Transverse colon (tissue), 4 donors: ENCODE measurements at regions not wholly inside any gene's neighbourhood (a gene's known extent, or its start where the extent isn't known, plus 50 kb on each side); places are given as distances from the start of the nearest gene placed in this dataset.

Experiments
- DNase-seq: peaks from one replicate; pipeline ENCODE4 v3.0.0-alpha.2; 2019
- H3K27ac ChIP-seq, 4 donors: fragments of 200-600 bp; sonication (generic); 2 replicates each; pipeline ENCODE4 v1.5.1; 2016 to 2018; ENCODE audit warnings: inconsistent platforms in 4 of 4
- H3K27me3 ChIP-seq: fragments of 200-600 bp; sonication (generic); 2 replicates; pipeline ENCODE4 v1.5.1; 2017; ENCODE audit warnings: inconsistent platforms
- H3K36me3 ChIP-seq, 4 donors: fragments of 200-600 bp; sonication (generic); 2 replicates each; pipeline ENCODE4 v1.5.1; 2017 to 2019; ENCODE audit warnings: inconsistent platforms in 4 of 4
- H3K4me1 ChIP-seq, 4 donors: fragments of 200-600 bp; sonication (generic); 2 replicates each; pipeline ENCODE4 v1.5.1; 2017 to 2020; ENCODE audit warnings: inconsistent platforms in 4 of 4
- H3K4me3 ChIP-seq, 4 donors: fragments of 200-600 bp; sonication (generic); 1 replicate in 1 of 4; 2 replicates in 3 of 4; pipeline versions ENCODE4 v1.5.1 to v1.6.1; 2017 to 2019; ENCODE audit warnings: inconsistent platforms in 4 of 4
- H3K9me3 ChIP-seq, 2 donors: fragments of 200-600 bp; sonication (generic); 2 replicates each; pipeline ENCODE4 v1.5.1; 2017 to 2019; ENCODE audit warnings: inconsistent platforms in 2 of 2
- EP300 ChIP-seq: sonication (generic); formaldehyde crosslinking; IDR thresholded peaks from one replicate; pipeline ENCODE4 v1.6.1; 2017; ENCODE audit warnings: antibody characterized with exemption, low read depth
- POLR2A ChIP-seq: fragments of 450-650 bp; IDR thresholded peaks from one replicate; pipeline ENCODE4 v1.6.1; 2016; ENCODE audit warnings: antibody characterized with exemption, mild to moderate bottlenecking, moderate library complexity
- POLR2AphosphoS5 ChIP-seq, 3 donors: sonication (generic); formaldehyde crosslinking; IDR thresholded peaks; one replicate each; pipeline ENCODE4 v1.6.1; 2016; ENCODE audit warnings: antibody characterized with exemption in 3 of 3
- WGBS, 2 donors: methylation state at CpG; one replicate each; pipeline ENCODE4 v1.1.5; 2018; ENCODE audit warnings: low coverage in 1 of 2; 5-methylcytosine and 5-hydroxymethylcytosine counted together
- in situ Hi-C, 4 donors: fragments of 200-750 bp; cut with MboI; loops; one replicate each; pipeline versions ENCODE4 v1.15.0 to v1.15.1; 2017; ENCODE audit warnings: low sequenced_read_pairs in 3 of 4, low pct_ligation_motif_present in 1 of 4, low pct_unique_long_range_greater_than_20kb in 1 of 4
- intact Hi-C: fragments of 100-400 bp; cut with DNase I; formaldehyde crosslinking; loops from one replicate; pipeline ENCODE4 v1.15.1; 2023; ENCODE audit warnings: low total_unique reads
- TF ChIP-seq, protein P1 (sequence below), 5 experiments: fragments of 200-600 bp in 3 of 5; fragments of 450-650 bp in 2 of 5; sonication (generic) in 3 of 5; IDR thresholded peaks; 1 replicate in 2 of 5; 2 replicates in 3 of 5; pipeline ENCODE4 v1.5.1; 2016 to 2017; ENCODE audit warnings: antibody characterized with exemption in 5 of 5, inconsistent platforms in 3 of 5, mild to moderate bottlenecking in 2 of 5, moderate library complexity in 1 of 5

DNA sequence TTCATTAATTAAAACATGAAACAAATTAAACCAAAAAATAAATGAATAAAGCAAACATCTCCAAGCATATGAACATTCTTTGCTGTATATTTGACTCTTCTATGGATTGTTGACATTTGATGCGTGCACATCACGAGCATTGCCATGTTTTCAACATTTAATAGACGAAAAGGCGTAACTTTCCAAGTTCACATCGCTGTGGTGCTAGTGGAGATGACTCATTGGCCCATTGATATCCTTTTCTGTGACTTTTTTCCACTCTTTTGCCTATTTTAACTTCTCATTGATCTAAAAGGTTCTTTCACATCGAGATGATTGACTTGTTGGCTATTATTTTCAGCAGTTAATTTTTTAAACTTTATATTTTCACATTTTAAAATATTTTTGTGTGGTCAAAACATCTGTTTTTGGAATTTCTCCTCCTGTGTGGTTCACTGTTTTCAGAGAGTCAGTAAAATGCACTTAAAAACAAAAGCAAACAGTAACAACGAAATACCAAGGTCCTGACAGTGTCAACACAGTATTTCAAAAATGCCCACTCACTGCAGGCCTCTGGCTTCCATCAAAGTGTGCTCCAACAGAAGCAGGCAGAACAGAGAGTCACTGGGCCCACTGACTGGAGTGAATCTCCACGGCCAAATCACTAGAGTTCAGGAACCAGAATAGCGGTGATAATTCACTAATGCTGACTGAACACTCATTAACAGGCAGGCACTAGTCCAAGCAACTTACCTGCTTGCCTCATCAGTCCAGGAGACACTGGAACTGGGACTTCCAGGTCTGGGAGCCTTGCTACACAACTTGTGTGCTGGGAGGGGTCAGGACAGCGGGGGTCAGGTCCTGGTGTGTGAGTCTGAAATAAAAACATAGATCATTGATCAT lies 372.2 kb upstream of the SMIM21 start:
- Histone ChIP-seq H3K4me3 (no peak overlapping the region), H3K9me3 (no peaks in the 10 kb centered on the region), H3K27me3 (no peaks in the 10 kb centered on the region), H3K27ac (peak overlapping the region in 3 of 4 donors; percentile 22 to 58 (median 28)), H3K4me1 (no peaks in the 10 kb centered on the region), H3K36me3 (no peaks in the 10 kb centered on the region)
- 65 to 73% methylated on average over 7 to 10 of the region's 10 CpGs for WGBS, 2 donors
- in situ Hi-C loops: no loop called here
- intact Hi-C loops: no loop called here
- no peak for DNase-seq
- no peak for TF ChIP-seq EP300
- peak in 1 of 3 donors; percentile 8 for TF ChIP-seq POLR2AphosphoS5 (IDR thresholded peaks at IDR 0.05)

DNA sequence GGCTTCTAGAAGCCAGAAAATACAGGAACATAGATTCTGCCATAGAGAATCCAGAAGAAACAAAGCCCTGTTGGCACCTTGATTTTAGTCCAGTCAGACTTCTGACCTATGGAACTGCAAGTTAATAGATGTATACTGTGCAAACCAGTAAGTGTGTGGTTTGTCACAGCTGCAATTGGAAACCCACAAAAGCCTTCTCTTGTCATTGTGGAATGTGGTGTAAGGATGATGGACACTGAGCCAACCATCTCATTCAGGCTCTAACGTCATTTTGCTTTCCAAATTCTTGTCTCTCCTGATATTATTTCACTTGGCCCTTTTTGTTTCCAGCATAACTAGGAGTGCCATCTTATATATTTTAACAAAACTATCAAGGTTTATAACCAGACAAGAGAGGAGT lies 369.5 kb upstream of the SMIM21 start:
- H3K4me1 ChIP-seq: no peaks in the 10 kb centered on the region
- DNase-seq: no peak
- intact Hi-C loops: no loop called here
- in situ Hi-C loops: no loop called here
- no peak overlapping the region for H3K27ac ChIP-seq
- WGBS, 2 donors: 58 to 80% methylated on average over 1 of the region's 1 CpG
- TF ChIP-seq EP300 (no peak), POLR2A (no peak), POLR2AphosphoS5 (IDR thresholded peaks at IDR 0.05) (no peak)
- TF ChIP-seq, protein P1, sequence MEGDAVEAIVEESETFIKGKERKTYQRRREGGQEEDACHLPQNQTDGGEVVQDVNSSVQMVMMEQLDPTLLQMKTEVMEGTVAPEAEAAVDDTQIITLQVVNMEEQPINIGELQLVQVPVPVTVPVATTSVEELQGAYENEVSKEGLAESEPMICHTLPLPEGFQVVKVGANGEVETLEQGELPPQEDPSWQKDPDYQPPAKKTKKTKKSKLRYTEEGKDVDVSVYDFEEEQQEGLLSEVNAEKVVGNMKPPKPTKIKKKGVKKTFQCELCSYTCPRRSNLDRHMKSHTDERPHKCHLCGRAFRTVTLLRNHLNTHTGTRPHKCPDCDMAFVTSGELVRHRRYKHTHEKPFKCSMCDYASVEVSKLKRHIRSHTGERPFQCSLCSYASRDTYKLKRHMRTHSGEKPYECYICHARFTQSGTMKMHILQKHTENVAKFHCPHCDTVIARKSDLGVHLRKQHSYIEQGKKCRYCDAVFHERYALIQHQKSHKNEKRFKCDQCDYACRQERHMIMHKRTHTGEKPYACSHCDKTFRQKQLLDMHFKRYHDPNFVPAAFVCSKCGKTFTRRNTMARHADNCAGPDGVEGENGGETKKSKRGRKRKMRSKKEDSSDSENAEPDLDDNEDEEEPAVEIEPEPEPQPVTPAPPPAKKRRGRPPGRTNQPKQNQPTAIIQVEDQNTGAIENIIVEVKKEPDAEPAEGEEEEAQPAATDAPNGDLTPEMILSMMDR (IDR thresholded peaks at IDR 0.05): no peak
- no peak overlapping the region for H3K4me3 ChIP-seq
- no peaks in the 10 kb centered on the region for H3K36me3 ChIP-seq
- H3K9me3 ChIP-seq: no peaks in the 10 kb centered on the region
- H3K27me3 ChIP-seq: no peaks in the 10 kb centered on the region

DNA sequence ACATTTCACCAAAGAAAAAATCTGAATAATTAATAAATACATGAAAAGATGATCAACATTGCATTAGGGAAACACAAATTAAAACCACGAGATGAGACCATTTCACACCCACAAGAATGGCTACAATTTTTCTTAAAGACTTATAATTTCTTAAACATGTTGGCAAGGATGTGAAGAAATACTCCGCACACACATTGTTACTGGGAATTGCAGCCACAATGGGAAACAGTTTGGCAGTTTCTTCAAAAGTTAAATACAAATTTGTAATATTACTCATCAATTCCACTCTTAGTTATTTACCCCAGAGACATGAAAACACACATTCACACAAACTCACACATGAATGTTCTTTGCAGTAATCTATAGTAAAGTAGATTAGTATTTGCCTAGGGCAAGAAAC lies 363.3 kb upstream of the SMIM21 start:
- 78 to 81% methylated on average over 2 of the region's 2 CpGs for WGBS, 2 donors
- no peaks in the 10 kb centered on the region for H3K36me3 ChIP-seq
- no peaks in the 10 kb centered on the region for H3K9me3 ChIP-seq
- H3K27me3 ChIP-seq: no peaks in the 10 kb centered on the region
- TF ChIP-seq POLR2A (no peak), POLR2AphosphoS5 (IDR thresholded peaks at IDR 0.05) (no peak), EP300 (no peak)
- TF ChIP-seq, protein P1 (IDR thresholded peaks at IDR 0.05): no peak
- intact Hi-C loops: no loop called here
- no peak overlapping the region for H3K4me3 ChIP-seq
- in situ Hi-C loops: no loop called here
- H3K27ac ChIP-seq: no peak overlapping the region
- H3K4me1 ChIP-seq: no peaks in the 10 kb centered on the region
- no peak for DNase-seq

DNA sequence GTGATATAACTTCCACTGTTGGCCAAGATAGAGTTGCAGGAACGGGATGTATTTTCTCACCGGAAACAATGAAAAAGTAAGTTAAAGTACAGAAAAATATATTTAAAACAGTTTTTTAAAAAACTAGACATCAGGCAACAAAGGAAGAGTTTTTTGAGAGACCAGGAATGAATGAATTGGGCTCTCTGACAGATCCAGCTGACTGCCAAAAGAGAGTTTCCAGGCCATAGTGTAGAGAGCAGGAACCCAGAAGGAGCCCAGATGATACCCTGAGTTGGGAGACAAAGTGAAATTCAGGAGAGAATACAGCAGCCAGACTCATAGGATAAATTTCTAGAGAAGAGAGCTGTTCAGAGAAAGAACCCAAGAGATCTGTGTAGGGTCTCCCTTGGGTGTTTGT lies 362.6 kb upstream of the SMIM21 start:
- H3K27me3 ChIP-seq: no peaks in the 10 kb centered on the region
- DNase-seq: no peak
- intact Hi-C loops: no loop called here
- H3K9me3 ChIP-seq: no peaks in the 10 kb centered on the region
- no peaks in the 10 kb centered on the region for H3K4me1 ChIP-seq
- in situ Hi-C loops: no loop called here
- H3K36me3 ChIP-seq: no peaks in the 10 kb centered on the region
- 89 to 91% methylated on average over 2 of the region's 2 CpGs for WGBS, 2 donors
- no peak overlapping the region for H3K4me3 ChIP-seq
- TF ChIP-seq, protein P1 (IDR thresholded peaks at IDR 0.05): no peak
- H3K27ac ChIP-seq: no peak overlapping the region

DNA sequence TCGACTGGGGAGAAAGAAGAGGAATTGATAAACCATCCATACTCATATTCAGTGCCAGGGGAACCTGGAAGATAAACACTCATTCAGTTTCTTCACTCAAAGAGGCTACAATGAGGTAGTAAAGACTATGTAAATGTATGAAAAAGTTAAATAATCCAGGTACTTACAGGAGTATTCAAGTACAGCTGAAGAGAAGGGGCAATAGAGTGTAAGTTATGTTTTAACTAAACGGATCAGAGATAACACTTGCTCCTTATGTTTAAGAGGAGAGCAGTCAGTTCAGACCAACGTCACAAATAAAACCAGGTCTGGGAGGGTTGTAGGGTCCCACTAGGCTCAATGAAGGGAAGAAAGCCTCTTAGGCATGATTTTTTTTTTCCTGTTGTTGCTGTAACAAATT lies 358.3 kb upstream of the SMIM21 start:
- DNase-seq: no peak
- 38 to 60% methylated on average over 3 of the region's 3 CpGs for WGBS, 2 donors
- intact Hi-C loops: no loop called here
- no peak overlapping the region for H3K4me3 ChIP-seq
- no peak overlapping the region for H3K27ac ChIP-seq
- no peaks in the 10 kb centered on the region for H3K9me3 ChIP-seq
- H3K36me3 ChIP-seq: no peaks in the 10 kb centered on the region
- H3K4me1 ChIP-seq: no peaks in the 10 kb centered on the region
- H3K27me3 ChIP-seq: no peaks in the 10 kb centered on the region
- in situ Hi-C loops: no loop called here
- TF ChIP-seq, protein P1 (IDR thresholded peaks at IDR 0.05): no peak
- TF ChIP-seq POLR2AphosphoS5 (IDR thresholded peaks at IDR 0.05) (no peak), POLR2A (no peak), EP300 (no peak)
